ENCODE measurements at regions not wholly inside any gene's neighbourhood (a gene's known extent, or its start where the extent isn't known, plus 50 kb on each side); places are given as distances from the start of the nearest gene placed in this dataset.

- TF ChIP-seq POLR2AphosphoS5 (IDR thresholded peaks at IDR 0.05; ENCODE audit: low read depth, low read length) = no peak
- TF ChIP-seq CTCF (IDR thresholded peaks at IDR 0.05) = no peak
- no peak for TF ChIP-seq REST (IDR thresholded peaks at IDR 0.05; ENCODE audit: insufficient read depth in 1 of 2, low read depth in 2 of 2, low read length in 1 of 2)
- no peak for TF ChIP-seq TCF7L2 (IDR thresholded peaks at IDR 0.05; ENCODE audit: low read depth, low read length)
- TF ChIP-seq SIN3A (IDR thresholded peaks at IDR 0.05; ENCODE audit: borderline replicate concordance, insufficient read depth, low read depth, low read length) = no peak
Observed at GRCh38 chr13:30049692-30050091, 199.3 kb upstream of the UBL3 start.
